Esophagus muscularis mucosa (tissue), 4 donors: ENCODE measurements at regions not wholly inside any gene's neighbourhood (a gene's known extent, or its start where the extent isn't known, plus 50 kb on each side); places are given as distances from the start of the nearest gene placed in this dataset.

Experiments
- CTCF ChIP-seq, 3 experiments: fragments of 200-600 bp in 2 of 3; fragments of 450-650 bp in 1 of 3; sonication (generic) in 2 of 3; IDR thresholded peaks; one replicate each; pipeline ENCODE4 v1.5.1; 2017 to 2019; ENCODE audit warnings: antibody characterized with exemption in 3 of 3, mild to moderate bottlenecking in 2 of 3, moderate library complexity in 1 of 3
- EP300 ChIP-seq: sonication (generic); formaldehyde crosslinking; IDR thresholded peaks from one replicate; pipeline ENCODE4 v1.6.1; 2017; ENCODE audit warnings: antibody characterized with exemption
- POLR2A ChIP-seq: fragments of 450-650 bp; IDR thresholded peaks from one replicate; pipeline ENCODE4 v1.6.1; 2017; ENCODE audit warnings: antibody characterized with exemption, moderate library complexity, mild to moderate bottlenecking, low read depth

GRCh38 chr6:105781915-105782314 is 304.2 kb upstream of the PRDM1 start:
- TF ChIP-seq POLR2A: no peak
- TF ChIP-seq CTCF (IDR thresholded peaks at IDR 0.05): no peak
- no peak for TF ChIP-seq EP300
